Fibroblast of pulmonary artery (primary cell): ENCODE measurements at regions not wholly inside any gene's neighbourhood (a gene's known extent, or its start where the extent isn't known, plus 50 kb on each side); places are given as distances from the start of the nearest gene placed in this dataset.
A peak's percentile ranks its signal among the peaks of the same experiment; 100 is the strongest.
"Not testable (repeated sequence)": the region's sequence is repeated elsewhere in the genome, so short reads cannot be mapped to it uniquely, and the experiment has no call there.

Source experiments
- DNase-seq: peaks from one replicate; pipeline ENCODE4 v3.0.0-alpha.2; 2010; ENCODE audit warnings: low read depth
- H3K4me3 ChIP-seq: replicated peaks from 2 replicates; pipeline ENCODE4 v1.5.1; 2011; ENCODE audit warnings: low read depth, mild to moderate bottlenecking, control low read depth, low read length, moderate library complexity
- TF ChIP-seq, protein P1 (sequence below): IDR thresholded peaks from 2 replicates; pipeline ENCODE4 v1.5.1; 2011; ENCODE audit warnings: mild to moderate bottlenecking, control low read depth, low read length, inconsistent platforms; ENCODE audit errors: missing control alignments

DNA sequence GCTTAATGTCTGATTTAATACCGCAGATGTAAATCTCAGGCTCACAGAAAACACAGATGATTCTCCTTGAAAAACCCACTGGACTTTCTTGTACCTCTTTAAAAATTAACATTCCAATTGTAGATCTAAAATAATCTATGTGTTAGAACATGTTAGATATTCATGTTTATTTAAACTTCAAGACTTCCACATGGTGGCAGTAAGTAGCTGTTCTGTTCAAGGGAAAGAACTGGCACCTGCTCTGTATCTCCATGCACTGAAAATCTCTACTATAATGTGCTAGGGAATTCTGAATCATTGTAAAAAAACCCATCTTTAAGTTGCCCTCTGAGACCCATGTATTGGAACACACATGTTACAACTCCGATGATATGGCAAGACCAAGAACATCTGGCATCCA lies 366.9 kb downstream of the DMRTA1 start:
- peak; percentile 0 for DNase-seq
- TF ChIP-seq, protein P1, sequence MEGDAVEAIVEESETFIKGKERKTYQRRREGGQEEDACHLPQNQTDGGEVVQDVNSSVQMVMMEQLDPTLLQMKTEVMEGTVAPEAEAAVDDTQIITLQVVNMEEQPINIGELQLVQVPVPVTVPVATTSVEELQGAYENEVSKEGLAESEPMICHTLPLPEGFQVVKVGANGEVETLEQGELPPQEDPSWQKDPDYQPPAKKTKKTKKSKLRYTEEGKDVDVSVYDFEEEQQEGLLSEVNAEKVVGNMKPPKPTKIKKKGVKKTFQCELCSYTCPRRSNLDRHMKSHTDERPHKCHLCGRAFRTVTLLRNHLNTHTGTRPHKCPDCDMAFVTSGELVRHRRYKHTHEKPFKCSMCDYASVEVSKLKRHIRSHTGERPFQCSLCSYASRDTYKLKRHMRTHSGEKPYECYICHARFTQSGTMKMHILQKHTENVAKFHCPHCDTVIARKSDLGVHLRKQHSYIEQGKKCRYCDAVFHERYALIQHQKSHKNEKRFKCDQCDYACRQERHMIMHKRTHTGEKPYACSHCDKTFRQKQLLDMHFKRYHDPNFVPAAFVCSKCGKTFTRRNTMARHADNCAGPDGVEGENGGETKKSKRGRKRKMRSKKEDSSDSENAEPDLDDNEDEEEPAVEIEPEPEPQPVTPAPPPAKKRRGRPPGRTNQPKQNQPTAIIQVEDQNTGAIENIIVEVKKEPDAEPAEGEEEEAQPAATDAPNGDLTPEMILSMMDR = no peak
- H3K4me3 ChIP-seq = no peak overlapping the region

- DNase-seq = no peak
- no peak overlapping the region for H3K4me3 ChIP-seq
- TF ChIP-seq, protein P1 = no peak
These were observed 368.6 kb downstream of the DMRTA1 start for GRCh38 chr9:22815246-22815645.

- no peak overlapping the region for H3K4me3 ChIP-seq
- no peak for DNase-seq
These were observed 370.6 kb downstream of the DMRTA1 start for GRCh38 chr9:22817181-22817580.

DNA sequence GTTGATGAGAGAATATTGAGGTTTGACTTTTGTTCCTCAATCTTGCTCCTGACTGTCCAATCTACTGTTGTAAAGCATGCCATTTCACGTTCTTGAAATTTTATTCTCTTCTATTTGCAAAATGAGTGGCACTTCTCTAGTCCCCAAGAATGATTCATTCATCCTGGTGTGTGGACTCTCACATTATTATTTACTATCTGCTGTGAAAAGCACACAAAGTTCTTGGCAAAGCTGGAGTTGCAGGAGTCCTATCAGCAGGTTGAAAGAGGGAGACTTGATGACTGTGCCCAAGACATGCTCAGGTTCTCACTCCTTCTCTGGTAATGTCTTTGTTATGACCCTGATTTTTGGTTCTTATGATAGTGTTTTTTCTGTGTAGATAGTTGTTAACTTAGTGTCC lies 382.6 kb downstream of the DMRTA1 start:
- TF ChIP-seq, protein P1 = no peak
- no peak overlapping the region for H3K4me3 ChIP-seq
- no peak for DNase-seq

More at GRCh38 chr9:22817181-22817580, 370.6 kb downstream of the DMRTA1 start:
- TF ChIP-seq, protein P1 = no peak

DNA sequence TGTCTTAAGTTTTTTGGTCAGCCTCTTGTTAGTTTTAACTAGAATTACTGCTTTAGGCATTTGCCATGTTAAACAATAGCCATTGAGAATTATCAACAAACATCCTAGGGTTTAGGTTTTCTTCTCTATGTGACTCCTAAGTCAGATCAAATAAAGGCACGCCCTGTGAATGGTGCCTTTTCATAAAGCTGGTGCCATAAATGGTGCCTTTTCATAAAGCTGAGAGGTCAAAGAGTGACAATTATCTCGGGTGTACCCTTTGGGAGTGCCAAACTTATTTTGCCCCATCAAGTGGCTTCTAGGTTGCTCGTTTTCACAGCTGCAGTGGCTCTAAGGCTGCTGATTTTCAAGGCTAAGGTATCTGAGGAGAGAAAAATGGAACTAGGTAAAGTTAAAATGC lies 391.6 kb downstream of the DMRTA1 start:
- TF ChIP-seq, protein P1 = no peak
- DNase-seq = no peak
- no peak overlapping the region for H3K4me3 ChIP-seq

DNA sequence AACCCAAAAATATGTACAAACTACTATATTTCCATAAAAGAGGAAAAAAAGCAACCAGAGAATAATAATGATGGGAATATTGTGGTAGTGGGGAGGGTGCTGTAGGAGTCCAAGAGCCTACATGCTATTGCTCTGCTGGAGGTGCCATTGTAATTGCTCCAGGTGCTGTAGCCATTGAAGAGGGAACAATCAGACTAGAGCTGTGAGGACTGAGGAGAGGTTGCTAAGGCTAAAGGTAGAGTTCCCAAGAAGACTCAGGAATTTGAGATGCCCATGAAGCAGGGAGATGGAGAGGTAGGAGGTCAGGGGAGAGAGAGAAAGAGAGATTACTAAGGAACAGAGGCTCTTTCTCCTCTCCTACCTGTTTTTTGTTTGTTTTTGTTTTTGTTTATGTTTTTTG lies 394.0 kb downstream of the DMRTA1 start:
- TF ChIP-seq, protein P1 = no peak
- H3K4me3 ChIP-seq = no peak overlapping the region
- DNase-seq = no peak

DNA sequence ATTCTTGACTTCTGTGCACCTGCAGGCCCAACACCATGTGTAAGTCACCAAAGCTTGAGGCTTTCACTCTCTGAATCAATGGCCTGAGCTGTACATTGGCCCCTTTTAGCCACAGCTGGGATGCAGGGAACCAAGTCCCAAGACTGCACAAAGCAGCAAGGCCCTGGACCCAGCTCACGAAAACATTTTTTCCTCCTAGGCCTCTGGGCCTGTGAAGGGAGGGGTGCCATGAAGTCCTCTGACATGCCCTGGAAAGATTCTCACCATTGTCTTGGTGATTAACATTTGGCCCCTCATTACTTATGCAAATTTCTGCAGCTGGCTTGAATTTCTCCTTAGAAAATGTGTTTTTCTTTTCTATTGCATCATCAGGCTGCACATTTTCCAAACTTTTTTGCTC lies 398.6 kb downstream of the DMRTA1 start:
- not testable (repeated sequence) for DNase-seq, H3K4me3 ChIP-seq
